8988T (cell line): ENCODE measurements at regions not wholly inside any gene's neighbourhood (a gene's known extent, or its start where the extent isn't known, plus 50 kb on each side); places are given as distances from the start of the nearest gene placed in this dataset.
A peak's percentile ranks its signal among the peaks of the same experiment; 100 is the strongest.

Experiments used
- DNase-seq: peaks from one replicate; pipeline ENCODE4 v3.0.0; 2011

- no peak for DNase-seq
Measured at GRCh38 chr2:134770702-134771101, 51.9 kb upstream of the TMEM163 start.

DNA sequence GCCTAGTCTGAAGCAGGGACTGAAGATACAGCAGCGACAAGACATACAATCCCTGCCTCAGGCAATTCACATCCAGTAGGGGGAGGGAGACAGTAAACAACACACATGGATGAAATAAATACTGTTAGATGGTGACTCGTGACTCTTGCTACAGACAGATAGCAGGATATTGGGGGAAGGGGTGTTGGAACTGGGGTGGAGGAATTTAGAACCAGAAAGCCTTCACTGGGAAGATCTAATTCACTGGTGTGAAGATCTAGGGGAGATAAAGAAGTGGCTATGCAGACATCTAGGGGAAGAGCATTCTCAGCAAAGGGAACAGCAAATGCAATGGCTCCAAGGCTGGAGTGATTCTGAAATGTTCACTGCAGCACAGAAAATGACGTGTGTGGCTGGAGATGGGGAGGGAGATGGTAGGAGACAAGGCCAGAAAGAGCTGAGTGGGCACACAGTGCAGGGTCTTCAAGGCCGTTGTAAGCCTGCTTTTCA, 52.6 kb upstream of the TMEM163 start:
- no peak for DNase-seq

GRCh38 chr2:134772493-134773169, 53.8 kb upstream of the TMEM163 start:
- DNase-seq = no peak

DNA sequence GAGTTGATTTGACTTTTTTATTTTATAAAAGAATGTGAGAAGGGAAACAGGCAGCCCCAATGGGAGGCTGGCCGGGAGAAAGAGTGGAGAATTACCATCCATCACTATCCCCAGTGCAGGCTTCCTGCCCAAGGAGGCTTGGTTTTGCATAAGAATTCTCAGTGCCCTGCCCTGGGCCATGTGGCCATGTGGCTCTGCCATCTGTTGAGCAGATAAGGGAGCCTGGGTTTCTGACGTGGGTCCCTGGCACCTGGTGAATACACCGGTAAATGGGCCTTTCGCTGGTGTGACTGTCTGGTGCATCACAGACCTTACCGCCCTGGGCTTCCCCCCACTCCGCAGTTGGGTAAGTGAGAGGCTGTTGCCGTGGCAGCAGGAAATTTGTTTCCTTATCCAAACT, 54.5 kb upstream of the TMEM163 start:
- no peak for DNase-seq

DNA sequence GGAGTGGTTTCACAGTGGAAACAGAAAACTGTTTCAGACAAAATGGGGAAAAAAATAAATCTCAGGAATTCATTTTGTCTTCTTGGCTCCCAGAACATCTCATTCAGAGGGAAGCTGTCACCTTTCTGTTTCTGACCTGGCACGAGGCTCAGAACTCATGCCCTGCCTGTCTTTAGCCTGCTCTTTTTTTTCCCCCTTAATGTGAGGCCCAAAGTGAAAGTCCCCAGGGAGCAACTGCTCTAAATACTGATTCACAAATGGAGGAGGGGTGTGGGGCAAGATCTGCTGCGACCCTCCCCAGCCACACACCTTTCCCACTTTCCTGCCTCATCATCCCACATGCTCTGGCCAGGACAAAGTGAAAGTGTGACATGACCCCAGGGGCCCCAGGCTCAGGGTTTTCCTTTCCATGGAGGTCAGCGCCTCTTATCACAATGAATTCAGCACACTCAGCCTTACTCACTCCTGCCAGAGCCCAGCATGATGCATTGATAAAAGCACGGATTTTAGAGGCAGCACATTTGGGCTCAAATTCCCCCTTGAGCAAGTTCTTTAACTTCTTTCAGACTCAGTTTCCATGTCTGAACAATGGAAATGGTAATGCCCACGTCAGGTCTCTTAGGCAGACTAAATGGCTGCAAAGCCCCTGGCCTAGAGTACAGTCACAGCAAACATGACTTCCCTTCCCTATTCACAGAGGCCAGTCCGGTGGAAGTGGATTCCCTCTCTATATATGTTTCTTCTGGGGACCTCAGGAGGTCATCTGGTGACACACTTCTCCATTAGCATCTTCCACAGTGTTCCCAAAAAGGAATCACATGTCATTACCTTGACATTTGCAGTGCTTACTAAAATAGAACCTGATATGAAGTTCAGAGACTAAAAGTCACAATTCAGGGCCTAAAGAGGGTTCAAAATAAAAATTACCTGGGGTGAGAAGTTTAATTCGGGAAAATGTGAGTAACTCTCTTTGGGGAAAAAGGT, 55.3 kb upstream of the TMEM163 start:
- DNase-seq = no peak

DNA sequence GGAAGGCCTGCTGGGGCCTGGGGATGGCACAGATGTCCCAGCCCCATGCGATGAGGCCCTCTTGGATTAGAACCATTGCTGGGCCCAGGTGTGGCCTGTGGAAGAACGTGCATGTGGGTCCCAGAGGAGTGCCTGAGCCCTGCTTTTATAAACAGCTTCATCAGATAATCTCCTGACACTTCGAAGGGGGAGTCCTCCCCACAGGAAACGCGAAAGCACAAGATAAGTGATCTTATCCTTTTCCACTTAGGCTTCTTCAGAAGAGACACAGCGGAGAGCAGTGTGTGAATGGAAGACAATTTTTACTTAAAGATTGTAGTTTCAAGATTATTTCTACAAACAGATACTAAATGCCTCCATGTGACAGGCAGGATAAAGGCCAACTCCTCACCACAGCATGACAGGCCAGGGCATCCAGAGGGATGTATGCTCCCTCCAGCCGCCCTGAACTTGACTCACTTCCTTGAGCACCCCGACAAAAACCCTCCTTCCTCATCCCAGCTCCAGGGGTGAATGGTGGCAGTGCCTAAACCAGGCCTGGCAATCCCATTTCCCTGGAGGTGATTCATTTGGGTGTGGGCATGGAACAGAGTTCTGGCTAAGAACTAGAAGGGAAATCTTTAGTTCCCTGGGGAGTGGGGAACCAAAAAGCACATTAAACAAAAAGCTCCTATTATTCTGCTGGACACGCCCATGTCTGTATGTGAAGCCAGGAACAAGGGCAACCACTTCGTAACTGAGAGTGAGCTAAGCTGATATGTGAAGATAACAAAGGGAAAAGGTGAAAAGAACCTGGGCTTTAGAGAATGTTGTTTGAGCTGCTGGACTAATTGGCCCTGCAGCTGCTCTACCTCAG, 56.2 kb upstream of the TMEM163 start:
- no peak for DNase-seq

DNA sequence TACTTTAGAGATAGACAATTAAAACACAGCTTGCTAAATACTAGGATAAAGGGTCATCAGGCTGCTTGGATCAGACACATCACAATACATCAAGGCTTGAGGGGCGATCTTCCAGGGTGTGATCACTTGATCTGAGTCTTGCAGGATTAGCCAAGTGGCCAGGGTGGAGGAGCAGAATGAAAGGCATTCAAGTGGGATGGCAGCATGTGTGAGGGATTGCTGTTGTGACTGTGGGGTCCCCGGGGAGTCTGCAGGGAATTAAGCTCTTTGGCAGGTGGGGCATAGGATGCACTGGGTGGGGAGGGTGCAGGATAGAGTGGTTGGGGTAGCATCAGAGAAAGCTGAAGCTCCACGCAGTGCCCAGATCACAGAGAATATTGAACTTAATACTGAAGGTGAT, 58.0 kb upstream of the TMEM163 start:
- DNase-seq = no peak

DNA sequence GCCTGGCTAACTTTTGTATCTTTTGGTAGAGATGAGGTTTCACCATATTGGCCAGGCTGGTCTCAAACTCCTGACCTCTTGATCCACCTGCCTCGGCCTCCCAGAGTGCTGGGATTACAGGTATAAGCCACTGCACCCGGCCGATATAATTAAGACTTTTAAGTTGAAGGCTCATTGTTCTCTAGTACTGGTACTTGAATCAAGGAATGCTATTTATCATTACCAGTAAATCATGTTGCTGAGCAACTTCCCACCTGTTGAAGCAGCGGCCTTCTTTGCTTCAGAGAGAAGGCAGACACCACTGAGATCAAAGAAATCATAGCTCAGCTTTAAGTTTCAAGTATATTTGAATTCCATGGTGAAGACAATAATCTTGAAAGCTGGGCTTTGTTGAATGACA, 58.8 kb upstream of the TMEM163 start:
- DNase-seq = no peak

- no peak for DNase-seq
Measured at GRCh38 chr2:134778372-134778771, 59.6 kb upstream of the TMEM163 start.

GRCh38 chr2:134780972-134781371, 57.4 kb upstream of the ACMSD start:
- no peak for DNase-seq

DNA sequence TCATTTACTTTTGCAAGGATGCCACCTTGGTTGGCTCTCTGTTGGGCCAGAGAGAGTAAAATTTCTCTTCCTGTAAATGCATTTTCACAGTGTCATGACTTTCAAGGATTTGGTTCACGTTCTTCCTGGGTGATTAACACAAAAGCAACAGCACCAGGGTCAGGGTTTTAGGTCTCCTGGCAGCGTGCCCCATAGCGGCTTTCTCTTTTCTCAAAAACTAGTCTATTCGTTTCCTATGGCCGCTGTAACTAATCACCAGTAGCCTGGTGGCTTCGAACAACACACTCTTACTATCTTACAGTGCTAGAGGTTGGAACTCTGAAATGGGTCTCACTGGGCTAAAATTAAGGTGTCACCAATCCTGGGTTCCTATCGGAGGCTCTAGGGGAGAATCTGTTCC, 56.3 kb upstream of the ACMSD start:
- no peak for DNase-seq

GRCh38 chr2:134782792-134783191, 55.6 kb upstream of the ACMSD start:
- DNase-seq = peak; percentile 18

DNA sequence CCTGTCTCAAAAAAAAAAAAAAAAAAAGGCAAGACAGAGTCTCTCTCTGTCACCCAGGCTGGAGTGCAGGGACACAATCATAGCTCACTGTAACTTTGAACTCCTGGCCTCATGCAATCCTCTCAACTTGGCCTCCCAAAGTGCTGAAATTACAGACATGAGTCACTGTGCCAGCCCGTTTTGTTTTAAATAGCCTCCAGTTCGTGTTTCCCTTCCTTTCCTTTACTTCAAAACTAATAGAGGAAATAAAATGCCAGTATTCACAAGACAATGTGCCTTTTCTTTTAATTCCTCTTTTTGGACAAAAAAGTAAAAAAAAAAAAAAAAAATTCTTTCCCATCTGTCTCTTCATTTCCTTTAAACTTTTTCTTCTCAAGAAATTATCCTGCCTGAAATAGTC, 54.5 kb upstream of the ACMSD start:
- DNase-seq = no peak

- no peak for DNase-seq
Measured at GRCh38 chr2:134785659-134786430, 52.6 kb upstream of the ACMSD start.

DNA sequence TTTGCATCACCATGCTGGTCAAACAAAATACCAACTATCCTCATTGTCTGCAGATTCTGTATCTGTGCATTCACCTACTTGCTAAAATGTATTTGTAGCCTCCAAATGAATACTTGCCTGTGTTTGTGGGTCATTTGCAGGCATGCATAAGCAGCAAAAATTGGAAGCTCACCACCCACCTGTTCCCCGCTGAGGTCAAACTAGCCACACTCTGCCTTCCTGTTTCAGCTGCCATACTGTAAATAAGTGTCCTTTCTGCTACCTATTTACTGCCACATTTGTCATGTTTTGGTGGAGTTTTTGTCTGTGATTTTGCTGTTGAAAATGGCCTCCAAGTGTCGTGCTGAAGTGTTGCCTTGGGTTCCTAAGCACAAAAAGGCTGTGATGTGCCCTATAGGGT, 50.0 kb upstream of the ACMSD start:
- DNase-seq = no peak
